BLaER1 (cell line): ENCODE measurements at regions not wholly inside any gene's neighbourhood (a gene's known extent, or its start where the extent isn't known, plus 50 kb on each side); places are given as distances from the start of the nearest gene placed in this dataset.

Experiments
- H3K27ac ChIP-seq: shearing (Covaris generic); formaldehyde crosslinking; 2 replicates; pipeline ENCODE4 v1.8.1; 2022
- H3K27me3 ChIP-seq: shearing (Covaris generic); formaldehyde crosslinking; 2 replicates; pipeline ENCODE4 v1.8.1; 2022
- H3K36me3 ChIP-seq: shearing (Covaris generic); formaldehyde crosslinking; 2 replicates; pipeline ENCODE4 v1.8.1; 2022
- H3K4me1 ChIP-seq: shearing (Covaris generic); formaldehyde crosslinking; 2 replicates; pipeline ENCODE4 v1.8.1; 2022
- H3K4me2 ChIP-seq: shearing (Covaris generic); formaldehyde crosslinking; 2 replicates; pipeline ENCODE4 v1.8.1; 2022
- H3K4me3 ChIP-seq: shearing (Covaris generic); formaldehyde crosslinking; 2 replicates; pipeline ENCODE4 v1.8.1; 2022
- H3K9ac ChIP-seq: shearing (Covaris generic); formaldehyde crosslinking; 2 replicates; pipeline ENCODE4 v1.8.1; 2022
- H3K9me3 ChIP-seq: shearing (Covaris generic); formaldehyde crosslinking; 2 replicates; pipeline ENCODE4 v1.8.1; 2022
- H4K20me1 ChIP-seq: shearing (Covaris generic); formaldehyde crosslinking; 2 replicates; pipeline ENCODE4 v1.8.1; 2022
- Cebpa-rat ChIP-seq: shearing (Covaris generic); IDR thresholded peaks from 2 replicates; pipeline ENCODE4 v1.8.1; 2022

DNA sequence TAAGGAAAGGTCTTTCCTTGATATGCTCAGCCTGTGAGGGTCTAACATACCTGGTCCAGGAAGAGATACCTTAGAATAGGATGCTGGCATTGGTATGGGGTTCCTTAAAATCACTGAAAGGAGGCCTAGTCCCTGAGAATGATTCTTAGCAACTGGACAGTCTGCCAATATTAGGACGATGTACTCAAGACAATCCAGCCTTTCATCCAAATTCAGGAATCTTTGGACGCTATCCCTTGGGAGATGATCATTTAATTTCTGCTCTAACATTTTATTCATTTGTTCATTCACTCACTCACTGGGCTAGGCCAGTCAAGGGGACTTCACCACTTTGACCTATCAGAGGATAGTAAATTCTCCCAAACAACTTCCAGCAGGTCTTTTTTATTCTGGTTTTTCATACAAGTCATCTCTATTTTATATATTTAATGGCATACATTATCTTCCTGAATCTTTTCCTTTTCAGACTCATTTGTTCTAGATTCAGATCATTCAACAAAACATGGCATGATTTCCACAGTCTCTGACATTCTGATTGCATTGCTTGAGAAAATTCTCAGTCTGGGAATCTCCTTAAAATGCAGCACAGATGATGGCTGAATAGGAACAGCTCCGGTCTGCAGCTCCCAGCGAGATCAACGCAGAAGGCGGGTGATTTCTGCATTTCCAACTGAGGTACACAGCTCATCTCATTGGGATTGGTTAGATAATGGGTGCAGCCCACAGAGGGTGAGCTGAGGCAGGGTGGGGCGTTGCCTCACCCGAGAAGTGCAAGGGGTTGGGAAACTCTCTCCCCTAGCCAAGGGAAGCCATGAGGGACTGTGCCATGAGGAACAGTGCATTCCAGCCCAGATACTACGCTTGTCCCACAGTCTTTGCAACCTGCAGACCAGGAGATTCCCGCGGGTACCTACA lies 118.0 kb upstream of the PRICKLE1 start:
- Histone ChIP-seq H3K4me3 (no peak overlapping the region), H4K20me1 (no peaks in the 10 kb centered on the region), H3K9me3 (no peaks in the 10 kb centered on the region), H3K36me3 (no peaks in the 10 kb centered on the region), H3K4me1 (no peaks in the 10 kb centered on the region), H3K27ac (no peak overlapping the region), H3K4me2 (no peak overlapping the region), H3K9ac (no peak overlapping the region), H3K27me3 (no peaks in the 10 kb centered on the region)
- no peak for TF ChIP-seq Cebpa-rat

DNA sequence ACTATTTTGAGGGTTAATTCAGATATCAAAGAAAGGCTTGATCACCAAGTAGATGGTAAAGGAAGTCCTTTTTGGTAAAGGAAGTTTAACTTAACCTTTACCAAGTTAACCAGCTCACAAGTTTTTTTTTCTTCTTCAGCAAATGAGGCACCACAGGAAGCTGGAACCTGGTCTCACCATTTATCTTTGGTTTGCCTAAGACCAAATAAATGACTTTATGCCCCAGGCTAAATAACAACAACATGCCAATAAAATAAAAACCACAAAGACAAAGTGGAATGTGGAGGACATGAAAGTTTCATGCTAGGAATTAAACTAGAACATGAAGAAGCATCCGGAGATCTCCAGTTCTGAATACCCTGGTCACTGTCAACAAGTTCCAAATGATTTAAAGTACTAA lies 116.8 kb upstream of the PRICKLE1 start:
- no peak for TF ChIP-seq Cebpa-rat

DNA sequence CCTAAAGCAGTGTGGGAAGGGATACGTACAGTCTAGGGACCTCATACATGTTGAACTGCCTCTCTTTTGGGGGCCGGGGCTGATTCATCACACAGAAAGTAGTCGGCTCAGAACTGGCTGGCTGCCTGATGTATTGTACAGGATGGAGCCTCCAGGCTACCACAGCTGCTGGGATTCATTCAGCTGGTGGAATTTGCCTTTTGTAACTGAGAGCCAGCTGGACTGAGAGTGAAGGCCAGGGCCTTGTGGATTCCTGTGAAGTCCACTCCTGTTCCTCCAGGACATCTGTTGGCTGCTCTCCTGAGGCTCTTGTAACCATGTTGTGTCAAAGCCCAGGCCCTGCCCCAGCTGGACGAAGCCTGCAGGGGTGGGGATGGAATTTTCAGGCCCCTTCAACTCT lies 116.3 kb upstream of the PRICKLE1 start:
- no peaks in the 10 kb centered on the region for H3K27me3 ChIP-seq
- no peak for TF ChIP-seq Cebpa-rat
- no peaks in the 10 kb centered on the region for H4K20me1 ChIP-seq
- no peak overlapping the region for H3K4me3 ChIP-seq
- no peaks in the 10 kb centered on the region for H3K9me3 ChIP-seq
- no peaks in the 10 kb centered on the region for H3K4me1 ChIP-seq
- no peaks in the 10 kb centered on the region for H3K36me3 ChIP-seq
- H3K9ac ChIP-seq = no peak overlapping the region
- H3K27ac ChIP-seq = no peak overlapping the region
- no peak overlapping the region for H3K4me2 ChIP-seq

More for the DNA sequence above, 116.8 kb upstream of the PRICKLE1 start:
- Histone ChIP-seq H3K9ac (no peak overlapping the region), H3K4me3 (no peak overlapping the region), H3K9me3 (no peaks in the 10 kb centered on the region), H3K27ac (no peak overlapping the region), H3K36me3 (no peaks in the 10 kb centered on the region), H3K4me1 (no peaks in the 10 kb centered on the region), H4K20me1 (no peaks in the 10 kb centered on the region), H3K4me2 (no peak overlapping the region), H3K27me3 (no peaks in the 10 kb centered on the region)

DNA sequence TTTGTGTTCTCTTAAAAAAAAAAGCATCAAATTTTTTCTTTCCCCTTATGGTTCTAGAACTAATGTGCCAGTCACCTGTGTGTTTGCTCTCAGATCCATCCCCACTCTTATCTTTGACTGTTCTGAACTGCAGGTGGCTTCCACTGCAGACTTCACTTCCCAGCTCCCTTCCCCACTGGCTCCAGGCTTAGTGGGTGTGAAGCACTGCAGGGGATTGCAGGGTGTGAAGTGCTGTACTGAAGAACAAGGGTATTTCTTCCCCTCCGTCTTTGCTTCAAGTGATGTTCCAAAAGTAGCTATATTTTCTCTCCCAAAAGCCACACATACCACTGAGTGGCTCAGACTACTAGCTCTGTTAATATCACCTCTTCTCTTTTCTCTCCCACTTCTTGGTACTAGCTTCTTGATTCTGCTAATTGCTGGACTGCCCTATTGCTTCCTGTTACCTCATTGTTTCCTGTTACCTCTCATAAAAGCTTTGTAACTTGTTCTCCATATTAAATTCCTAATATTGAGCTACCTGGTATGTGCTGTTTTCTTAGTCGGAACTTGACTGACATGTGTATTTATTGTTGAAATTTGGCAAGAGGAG lies 115.4 kb upstream of the PRICKLE1 start:
- H3K27ac ChIP-seq = no peak overlapping the region
- H3K4me3 ChIP-seq = no peak overlapping the region
- no peak for TF ChIP-seq Cebpa-rat
- H3K9me3 ChIP-seq = no peaks in the 10 kb centered on the region
- H3K4me2 ChIP-seq = no peak overlapping the region
- no peaks in the 10 kb centered on the region for H3K36me3 ChIP-seq
- H3K4me1 ChIP-seq = no peaks in the 10 kb centered on the region
- no peaks in the 10 kb centered on the region for H3K27me3 ChIP-seq
- H3K9ac ChIP-seq = no peak overlapping the region
- no peaks in the 10 kb centered on the region for H4K20me1 ChIP-seq

DNA sequence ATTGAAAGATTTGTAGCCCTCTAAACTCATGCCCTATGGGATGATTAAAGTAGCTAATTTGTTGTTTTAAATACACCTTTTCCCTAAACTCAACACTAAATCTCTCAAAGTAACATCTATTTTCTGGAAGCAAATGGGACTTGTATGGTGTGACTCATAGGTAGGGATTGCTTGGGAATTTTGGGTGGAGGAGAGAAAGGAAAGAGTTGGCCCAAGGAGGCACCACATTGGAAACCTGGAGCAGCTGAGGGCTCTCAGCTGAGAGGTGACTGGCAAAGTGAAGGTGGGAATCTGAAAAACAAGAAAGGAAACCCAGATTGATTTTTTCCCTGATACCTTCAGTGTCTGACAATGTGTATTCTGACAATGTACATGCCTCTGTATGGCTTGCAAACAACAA lies 114.8 kb upstream of the PRICKLE1 start:
- H3K27me3 ChIP-seq = no peaks in the 10 kb centered on the region
- H3K36me3 ChIP-seq = no peaks in the 10 kb centered on the region
- H3K9ac ChIP-seq = no peak overlapping the region

DNA sequence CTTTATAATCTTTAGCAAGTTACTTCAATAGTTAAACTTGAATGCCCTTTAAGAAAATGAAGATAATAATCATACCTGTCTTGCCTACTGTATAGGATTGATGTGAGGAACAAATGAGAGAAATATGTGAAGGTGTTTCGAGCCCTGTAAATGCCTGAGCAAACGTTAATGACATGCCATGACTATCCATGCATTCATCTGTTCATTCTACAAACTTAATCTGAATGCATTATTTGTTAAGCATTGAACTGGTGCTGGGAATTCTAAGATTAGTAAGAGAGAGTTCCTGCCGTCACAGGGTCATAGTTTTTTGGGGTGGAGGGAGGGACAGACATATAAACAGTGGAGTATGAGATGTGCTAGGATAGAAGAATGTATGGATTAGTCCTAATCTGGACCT lies 111.5 kb upstream of the PRICKLE1 start:
- Histone ChIP-seq H3K36me3 (no peaks in the 10 kb centered on the region), H3K4me3 (no peak overlapping the region), H3K9me3 (no peaks in the 10 kb centered on the region), H3K27me3 (no peaks in the 10 kb centered on the region), H3K4me2 (no peak overlapping the region), H4K20me1 (no peaks in the 10 kb centered on the region), H3K9ac (no peak overlapping the region), H3K27ac (no peak overlapping the region), H3K4me1 (no peaks in the 10 kb centered on the region)
- TF ChIP-seq Cebpa-rat = no peak

More for the DNA sequence above, 114.8 kb upstream of the PRICKLE1 start:
- no peak overlapping the region for H3K27ac ChIP-seq
- TF ChIP-seq Cebpa-rat = no peak
- no peaks in the 10 kb centered on the region for H4K20me1 ChIP-seq
- H3K4me1 ChIP-seq = no peaks in the 10 kb centered on the region
- H3K9me3 ChIP-seq = no peaks in the 10 kb centered on the region
- H3K4me2 ChIP-seq = no peak overlapping the region
- H3K4me3 ChIP-seq = no peak overlapping the region

DNA sequence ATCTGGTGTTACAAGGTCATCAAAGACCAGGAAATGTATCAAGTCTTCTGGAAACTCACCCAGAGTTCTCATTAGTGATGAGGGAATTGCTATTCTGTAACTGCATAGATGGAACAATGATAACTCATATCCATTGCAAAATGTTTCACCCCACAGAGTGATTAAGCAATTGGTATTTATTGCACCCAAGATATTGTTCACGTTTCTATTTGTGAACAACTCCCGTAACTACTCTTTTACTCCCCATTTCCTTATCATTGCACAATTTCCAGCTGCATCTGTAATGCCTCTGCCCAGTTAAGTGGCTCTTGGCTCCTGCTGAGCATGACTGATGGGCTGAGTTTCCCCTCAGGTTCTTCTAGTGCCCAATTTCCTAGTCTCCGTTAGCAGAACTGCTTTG lies 108.7 kb upstream of the PRICKLE1 start:
- Histone ChIP-seq H3K4me2 (no peak overlapping the region), H3K4me1 (no peaks in the 10 kb centered on the region), H3K27me3 (no peaks in the 10 kb centered on the region), H3K9ac (no peak overlapping the region), H4K20me1 (no peaks in the 10 kb centered on the region), H3K27ac (no peak overlapping the region), H3K36me3 (no peaks in the 10 kb centered on the region), H3K9me3 (peaks cover 7% of the 10 kb centered on the region; the same call in 1 of the 2 replicates), H3K4me3 (no peak overlapping the region)
- no peak for TF ChIP-seq Cebpa-rat

DNA sequence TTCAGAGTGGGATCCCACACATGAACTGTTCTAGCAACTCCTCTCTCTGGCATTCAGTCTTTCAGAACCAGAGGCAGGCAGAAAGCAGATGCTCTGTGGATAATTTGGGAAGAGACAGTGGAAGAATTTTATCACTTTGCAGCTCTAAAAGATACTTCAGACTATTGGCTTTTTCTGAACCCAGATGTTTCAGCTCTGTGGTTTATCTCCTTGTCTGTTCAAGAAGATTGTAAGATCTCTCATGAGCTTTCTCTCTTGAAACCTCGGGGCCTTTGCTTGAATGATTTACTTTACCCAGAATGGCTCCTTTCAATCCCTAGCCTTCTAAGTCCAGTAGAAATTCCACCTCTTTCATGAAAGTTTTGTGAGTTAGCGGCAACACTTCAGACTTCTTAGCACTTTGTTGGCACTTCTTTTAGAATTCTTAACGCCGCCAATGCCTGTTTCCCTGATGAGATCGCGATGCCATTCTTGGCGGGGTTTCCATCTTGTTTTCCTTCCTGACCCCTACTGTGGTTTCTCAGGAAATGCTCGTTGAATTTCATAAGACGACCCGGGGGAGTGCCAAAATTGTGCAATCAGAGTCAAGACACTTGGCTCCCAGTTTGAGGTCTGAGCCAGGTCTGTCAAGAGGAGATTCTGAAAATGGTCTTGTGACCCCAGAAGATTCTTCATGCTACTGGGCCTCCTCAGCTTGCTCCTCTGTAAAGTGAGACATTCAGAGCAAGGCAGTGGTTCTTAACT lies 107.0 kb upstream of the PRICKLE1 start:
- H3K9me3 ChIP-seq = peaks cover 7% of the 10 kb centered on the region; the same call in 1 of the 2 replicates
- no peaks in the 10 kb centered on the region for H3K27me3 ChIP-seq
- peak overlapping the region; percentile 1; the same call in 1 of the 2 replicates for H3K4me2 ChIP-seq
- H3K4me1 ChIP-seq = no peaks in the 10 kb centered on the region
- no peak overlapping the region for H3K4me3 ChIP-seq
- no peaks in the 10 kb centered on the region for H3K36me3 ChIP-seq
- TF ChIP-seq Cebpa-rat = peak; percentile 62; the same call in 1 of the 2 replicates
- H3K27ac ChIP-seq = no peak overlapping the region
- no peaks in the 10 kb centered on the region for H4K20me1 ChIP-seq
- no peak overlapping the region for H3K9ac ChIP-seq

DNA sequence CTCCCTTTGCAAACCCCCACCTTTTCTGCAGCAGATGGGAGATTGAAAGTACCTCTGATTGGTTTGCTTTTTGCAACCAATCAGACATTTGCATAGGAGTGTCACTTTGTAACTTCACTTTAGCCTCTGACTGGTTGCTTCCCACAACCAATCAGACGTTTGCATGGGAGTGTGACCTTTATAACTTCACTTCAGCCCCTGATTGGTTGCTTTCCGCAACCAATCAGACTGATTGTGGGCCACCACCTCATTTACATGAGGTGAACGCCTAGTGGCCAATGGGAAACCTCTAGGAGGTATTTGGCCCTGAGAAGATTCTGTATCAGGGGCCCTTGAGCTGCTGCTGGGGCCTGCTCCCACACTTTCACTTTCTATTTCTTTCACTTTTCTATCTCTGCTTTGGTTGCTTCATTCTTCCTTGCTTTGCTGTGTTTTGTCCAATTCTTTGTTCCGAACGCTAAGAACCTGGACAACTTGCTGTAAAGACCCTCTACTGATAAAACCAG lies 106.0 kb upstream of the PRICKLE1 start:
- Histone ChIP-seq H3K9me3 (peaks cover 7% of the 10 kb centered on the region; the same call in 1 of the 2 replicates), H3K27me3 (no peaks in the 10 kb centered on the region), H3K4me3 (no peak overlapping the region), H3K4me1 (no peaks in the 10 kb centered on the region), H3K4me2 (no peak overlapping the region), H4K20me1 (no peaks in the 10 kb centered on the region), H3K36me3 (no peaks in the 10 kb centered on the region), H3K27ac (no peak overlapping the region), H3K9ac (no peak overlapping the region)
- no peak for TF ChIP-seq Cebpa-rat

DNA sequence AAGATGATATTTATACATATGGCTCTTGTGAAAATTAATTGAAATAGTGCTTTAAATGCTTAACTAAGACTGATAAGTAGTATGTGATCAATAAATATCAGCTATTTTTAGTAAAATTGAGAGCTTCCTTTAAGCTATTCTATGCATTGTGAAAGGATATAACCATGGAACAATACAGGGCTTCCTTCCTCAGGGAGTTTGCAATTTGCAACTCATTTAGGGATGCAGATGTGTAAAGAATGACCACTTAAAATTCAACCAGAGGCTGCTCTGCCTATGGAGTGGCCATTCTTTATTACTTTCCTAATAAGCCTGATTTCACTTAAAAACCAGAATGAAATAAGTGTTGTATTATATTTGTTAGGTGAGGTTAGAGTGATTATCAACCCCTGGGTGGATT lies 103.2 kb upstream of the PRICKLE1 start:
- H3K36me3 ChIP-seq = no peaks in the 10 kb centered on the region
- no peaks in the 10 kb centered on the region for H4K20me1 ChIP-seq
- H3K9ac ChIP-seq = no peak overlapping the region
- H3K4me1 ChIP-seq = no peaks in the 10 kb centered on the region
- H3K27me3 ChIP-seq = no peaks in the 10 kb centered on the region
- no peak overlapping the region for H3K4me2 ChIP-seq
- H3K9me3 ChIP-seq = peaks cover 7% of the 10 kb centered on the region; the same call in 1 of the 2 replicates
- H3K4me3 ChIP-seq = no peak overlapping the region
- no peak overlapping the region for H3K27ac ChIP-seq
- no peak for TF ChIP-seq Cebpa-rat
